ENCODE measurements at regions not wholly inside any gene's neighbourhood (a gene's known extent, or its start where the extent isn't known, plus 50 kb on each side); places are given as distances from the start of the nearest gene placed in this dataset.

- no peak for DNase-seq
These were observed 243.1 kb downstream of the ALDH8A1 start for GRCh38 chr6:134706806-134707205.

- no peak for DNase-seq
These were observed 243.7 kb downstream of the ALDH8A1 start for GRCh38 chr6:134706153-134706552.

DNA sequence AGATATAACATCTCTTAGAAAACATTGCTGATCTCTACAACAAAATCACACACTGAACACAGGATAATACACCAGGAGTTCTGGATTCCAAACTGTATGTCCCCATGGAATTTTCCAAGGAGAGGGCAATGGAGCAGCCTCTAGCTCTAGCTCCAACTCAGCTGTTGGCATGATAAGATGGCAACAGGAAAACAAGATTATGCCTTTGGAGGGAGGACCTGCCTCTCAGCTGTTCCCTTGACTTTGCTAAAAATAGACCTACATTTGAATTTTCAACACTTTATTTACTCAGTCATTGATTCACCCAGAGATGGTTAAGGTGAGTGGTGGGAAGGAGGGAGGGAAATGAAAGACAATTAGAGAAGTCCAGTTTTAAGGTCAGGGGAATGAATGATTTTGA, 246.7 kb downstream of the ALDH8A1 start:
- no peak for DNase-seq

GRCh38 chr6:134702279-134702678, 247.6 kb downstream of the ALDH8A1 start:
- DNase-seq, result no peak

- DNase-seq, result no peak
These were observed 248.6 kb downstream of the ALDH8A1 start for GRCh38 chr6:134701301-134701700.

GRCh38 chr6:134698228-134698627, 251.7 kb downstream of the ALDH8A1 start:
- no peak for DNase-seq

DNA sequence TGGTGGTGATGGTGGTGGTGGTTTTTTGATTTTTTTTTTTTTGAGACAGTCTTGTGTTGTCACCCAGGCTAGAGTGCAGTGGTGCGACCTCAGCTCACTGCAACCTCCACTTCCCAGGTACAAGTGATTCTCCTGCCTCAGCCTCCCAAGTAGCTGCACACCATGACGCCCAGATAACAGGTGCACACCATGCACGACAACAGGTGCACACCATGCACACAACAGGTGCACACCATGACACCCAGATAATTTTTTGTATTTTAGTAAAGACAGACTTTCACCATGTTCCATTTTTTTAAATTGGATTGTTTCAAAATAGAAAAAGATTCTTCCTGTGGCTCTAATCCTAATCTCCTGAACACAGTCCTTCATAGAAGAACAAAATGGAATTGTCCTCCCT, 257.9 kb downstream of the ALDH8A1 start:
- no peak for DNase-seq

DNA sequence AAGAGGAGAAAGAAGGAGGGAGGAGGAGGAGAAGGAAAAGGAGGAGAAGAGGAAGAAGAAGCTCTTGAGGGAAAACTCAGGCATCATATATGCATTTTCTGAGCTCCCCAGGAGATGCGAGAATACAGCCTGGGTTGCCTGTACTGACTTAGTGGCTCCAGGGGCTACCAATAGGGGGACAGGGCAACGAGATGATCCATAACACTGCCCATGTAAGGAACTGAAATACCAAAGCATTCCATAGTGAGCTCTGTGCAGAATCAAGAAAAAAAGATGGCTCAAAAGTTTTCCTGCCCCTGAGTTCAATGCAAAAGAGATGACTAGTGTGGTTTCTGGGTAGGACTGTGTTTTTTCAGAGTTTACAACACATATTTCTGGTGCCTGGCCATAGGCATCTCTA, 258.7 kb downstream of the ALDH8A1 start:
- no peak for DNase-seq

DNA sequence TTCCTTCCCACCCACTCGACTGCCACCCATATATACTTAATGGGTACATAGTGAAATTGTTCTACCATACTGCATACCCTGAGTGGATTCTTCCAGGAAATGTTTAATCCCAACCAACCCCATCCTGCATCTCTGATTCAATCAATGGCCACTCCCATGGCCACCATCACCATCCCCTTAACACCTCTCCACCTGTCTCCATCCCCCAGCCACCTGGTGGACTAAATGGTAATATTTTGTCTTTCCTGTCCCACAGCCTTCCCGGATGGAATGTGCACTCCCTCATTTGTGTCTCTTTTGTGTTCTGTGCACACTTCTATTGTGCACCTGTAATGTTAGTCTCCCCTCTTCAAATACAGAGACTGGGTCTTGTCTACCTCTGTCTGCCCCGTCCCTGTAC, 259.9 kb downstream of the ALDH8A1 start:
- DNase-seq, result no peak

- no peak for DNase-seq
These were observed 260.3 kb downstream of the ALDH8A1 start for GRCh38 chr6:134689641-134690040.

- DNase-seq, result no peak
These were observed 260.7 kb downstream of the ALDH8A1 start for GRCh38 chr6:134689177-134689576.

DNA sequence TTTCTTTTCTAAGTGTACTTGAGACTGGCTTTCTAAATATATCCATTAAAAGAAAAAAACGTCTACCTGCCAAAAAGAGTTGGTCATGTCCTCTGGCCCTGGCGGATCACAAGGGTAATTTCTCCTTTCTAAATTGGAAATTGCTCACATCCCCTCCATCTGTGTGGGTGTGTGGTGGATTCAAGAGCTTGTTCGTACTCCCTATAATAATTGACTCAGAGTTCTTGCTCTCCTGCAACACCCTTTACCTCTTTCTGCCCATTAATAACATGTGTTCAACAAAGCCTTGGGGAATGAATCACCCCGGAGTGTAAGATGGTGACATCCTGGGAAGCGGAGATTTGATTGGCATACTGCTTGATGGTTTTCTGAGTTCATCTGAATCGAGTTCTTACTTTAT, 263.8 kb downstream of the ALDH8A1 start:
- DNase-seq, result no peak

DNA sequence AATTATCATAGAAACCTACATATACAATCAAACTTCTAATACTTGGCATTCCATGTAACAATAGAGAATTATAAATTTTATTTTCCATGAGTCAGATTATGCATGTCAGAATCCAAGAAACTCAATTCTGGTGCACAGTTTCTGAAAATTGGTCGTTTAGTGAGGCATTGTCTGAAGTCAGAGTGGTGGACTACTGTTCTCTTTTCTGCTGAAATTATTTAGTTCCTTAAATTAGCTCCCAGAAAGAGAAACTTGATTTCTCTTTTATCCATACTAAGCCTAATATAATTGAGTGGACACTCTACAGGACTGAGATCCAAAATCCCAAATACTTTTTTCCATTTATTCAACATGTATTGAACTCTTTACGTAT, 265.5 kb downstream of the ALDH8A1 start:
- no peak for DNase-seq

- no peak for DNase-seq
These were observed 266.0 kb downstream of the ALDH8A1 start for GRCh38 chr6:134683783-134684422.

- DNase-seq, result no peak
These were observed 269.5 kb downstream of the ALDH8A1 start for GRCh38 chr6:134680433-134680832.

- no peak for DNase-seq
These were observed 269.9 kb downstream of the ALDH8A1 start for GRCh38 chr6:134680021-134680420.

DNA sequence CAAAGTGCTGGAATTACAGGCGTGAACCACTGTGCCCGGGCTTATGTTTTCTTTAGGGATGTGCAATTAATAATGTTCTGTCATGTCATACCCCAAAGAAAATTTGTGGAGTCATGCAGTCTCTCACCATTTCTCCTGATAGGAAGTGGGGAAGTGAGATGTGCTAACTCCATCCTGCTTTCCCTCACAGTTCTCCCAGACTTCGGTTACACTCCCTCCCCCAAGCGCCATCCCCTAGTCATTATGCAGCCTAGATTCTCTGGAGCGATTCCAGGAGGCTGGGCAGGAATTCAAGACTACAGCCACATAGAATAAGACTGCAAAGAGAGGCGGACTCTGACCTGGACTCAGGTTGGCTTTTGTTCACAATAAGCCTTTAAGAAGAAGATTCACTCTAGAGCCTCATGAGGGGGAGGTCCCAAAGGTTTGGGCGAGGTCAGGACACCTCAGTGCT, 271.4 kb downstream of the ALDH8A1 start:
- DNase-seq, result no peak

- no peak for DNase-seq
These were observed 273.3 kb downstream of the ALDH8A1 start for GRCh38 chr6:134676307-134677281.

DNA sequence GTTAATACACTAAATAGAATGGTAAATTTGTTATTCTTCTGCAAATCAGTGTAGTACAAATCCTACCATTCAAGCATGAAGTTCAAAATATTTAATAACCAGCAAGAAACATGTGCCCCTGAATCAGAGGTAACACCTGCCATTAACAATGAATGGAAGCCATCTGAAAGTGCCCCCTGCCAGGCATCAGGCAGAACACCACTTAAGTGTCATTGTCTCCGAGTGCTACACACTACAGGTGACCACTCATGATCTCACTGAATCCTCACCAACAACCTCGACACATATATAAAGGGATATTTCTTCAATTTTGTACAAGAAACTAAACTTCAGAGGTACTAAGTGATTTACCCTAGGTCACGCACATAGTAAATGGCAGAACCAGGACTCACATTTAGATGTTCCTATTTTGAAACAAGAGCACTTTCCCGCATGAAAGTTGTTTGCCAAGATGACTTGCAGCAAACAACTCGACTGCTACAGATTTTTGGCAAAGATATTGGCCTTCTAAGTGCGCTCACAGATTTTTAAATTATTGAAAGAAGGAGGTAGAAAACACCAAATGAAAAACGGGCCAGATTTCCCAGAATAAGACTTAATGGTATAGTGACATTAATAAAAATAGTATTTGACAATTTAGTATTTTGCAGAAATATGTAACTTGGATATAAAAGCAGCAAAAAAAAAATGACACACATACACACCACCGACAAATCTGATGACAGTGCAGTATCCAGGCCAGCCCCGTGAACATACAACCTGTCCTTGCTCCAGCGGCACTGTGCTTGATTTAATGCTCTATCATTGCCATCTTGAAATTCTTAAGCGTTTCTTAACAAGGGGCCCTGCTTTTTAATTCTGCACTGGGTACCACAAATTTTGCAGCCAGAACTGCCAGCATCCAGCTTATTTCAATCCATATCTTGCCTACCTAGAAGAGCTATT, 274.5 kb downstream of the ALDH8A1 start:
- DNase-seq, result no peak

GRCh38 chr6:134674562-134674961, 275.3 kb downstream of the ALDH8A1 start:
- DNase-seq, result no peak

DNA sequence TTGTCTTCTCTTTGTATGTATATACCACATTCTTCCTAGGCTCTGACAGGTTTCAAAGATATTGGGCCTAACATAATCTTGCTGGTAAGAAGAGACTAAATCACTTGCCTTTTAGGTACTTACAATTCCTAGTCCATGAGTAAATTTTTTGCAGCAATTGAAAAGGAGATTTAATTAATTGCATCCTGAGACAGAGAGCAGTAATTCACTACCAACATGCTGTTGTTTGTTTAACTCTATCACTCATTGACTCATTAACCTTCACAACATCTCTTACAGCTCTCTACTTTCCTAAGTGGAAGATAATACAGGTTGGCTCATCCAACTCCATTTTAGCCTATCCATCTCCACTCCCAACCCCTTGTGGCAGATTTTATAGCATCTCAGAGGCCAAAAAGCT, 280.4 kb downstream of the ALDH8A1 start:
- no peak for DNase-seq

GRCh38 chr6:134667111-134667510, 282.8 kb downstream of the ALDH8A1 start:
- DNase-seq, result no peak

- no peak for DNase-seq
These were observed 283.8 kb downstream of the ALDH8A1 start for GRCh38 chr6:134666125-134666524.
